GM23338 (cell line): ENCODE measurements at regions not wholly inside any gene's neighbourhood (a gene's known extent, or its start where the extent isn't known, plus 50 kb on each side); places are given as distances from the start of the nearest gene placed in this dataset.

Experiments
- ATAC-seq: fragments of 200-7000 bp; cut with Tn5 transposase; 3 replicates; pipeline ENCODE4 v1.9.1; 2020
- DNase-seq: peaks from one replicate; pipeline ENCODE4 v3.0.0-alpha.2; 2015; ENCODE audit warnings: low spot score
- H2AFZ ChIP-seq: fragments of 200-600 bp; sonication (generic); 2 replicates; pipeline ENCODE4 v1.8.0; 2016; ENCODE audit warnings: antibody characterized with exemption, mild to moderate bottlenecking, moderate library complexity
- H3F3A ChIP-seq: fragments of 200-600 bp; sonication (generic); replicated peaks from 2 replicates; pipeline ENCODE4 v1.8.0; 2017; ENCODE audit warnings: antibody characterized with exemption, mixed run types, low read depth
- H3K27ac ChIP-seq: fragments of 200-600 bp; sonication (generic); 2 replicates; pipeline ENCODE4 v1.6.1; 2016; ENCODE audit warnings: low read depth
- H3K27me3 ChIP-seq: fragments of 200-600 bp; sonication (generic); 2 replicates; pipeline ENCODE4 v1.8.0; 2016; ENCODE audit warnings: mild to moderate bottlenecking, mixed run types, moderate library complexity; ENCODE audit not compliant: insufficient read depth
- H3K36me3 ChIP-seq: fragments of 200-600 bp; sonication (generic); 2 replicates; pipeline ENCODE4 v1.8.0; 2016; ENCODE audit warnings: mild to moderate bottlenecking; ENCODE audit not compliant: insufficient read depth
- H3K4me1 ChIP-seq: fragments of 200-600 bp; sonication (generic); 2 replicates; pipeline ENCODE4 v1.8.0; 2016; ENCODE audit warnings: mild to moderate bottlenecking, moderate library complexity; ENCODE audit not compliant: insufficient read depth
- H3K4me2 ChIP-seq: fragments of 200-600 bp; sonication (generic); 2 replicates; pipeline ENCODE4 v1.7.1; 2017; ENCODE audit warnings: mixed run types
- H3K4me3 ChIP-seq: fragments of 200-600 bp; sonication (generic); 2 replicates; pipeline ENCODE4 v1.6.1; 2016; ENCODE audit warnings: mixed run types
- H3K79me2 ChIP-seq: fragments of 200-600 bp; sonication (generic); replicated peaks from 2 replicates; pipeline ENCODE4 v1.8.0; 2017; ENCODE audit warnings: mild to moderate bottlenecking; ENCODE audit not compliant: insufficient read depth
- H3K9me2 ChIP-seq: fragments of 200-600 bp; sonication (generic); 2 replicates; pipeline ENCODE4 v1.8.0; 2017; ENCODE audit not compliant: insufficient read depth
- H4K20me1 ChIP-seq: fragments of 200-600 bp; sonication (generic); replicated peaks from 2 replicates; pipeline ENCODE4 v1.8.0; 2017; ENCODE audit warnings: mild to moderate bottlenecking; ENCODE audit not compliant: insufficient read depth
- H3K27ac Mint-ChIP-seq: 2 replicates; pipeline ENCODE4 v1.8.0; 2020; ENCODE audit warnings: inconsistent platforms, mild to moderate bottlenecking, moderate library complexity, mixed read lengths
- H3K27me3 Mint-ChIP-seq: 3 replicates; pipeline ENCODE4 v1.8.0; 2022; ENCODE audit warnings: low read depth, mild to moderate bottlenecking, moderate library complexity, mixed read lengths, inconsistent platforms; ENCODE audit not compliant: insufficient read depth, poor library complexity
- H3K36me3 Mint-ChIP-seq: 3 replicates; pipeline ENCODE4 v1.8.0; 2021; ENCODE audit warnings: low read depth, mild to moderate bottlenecking, inconsistent platforms, moderate library complexity, mixed read lengths
- H3K4me1 Mint-ChIP-seq: 3 replicates; pipeline ENCODE4 v1.8.0; 2020; ENCODE audit warnings: mild to moderate bottlenecking, inconsistent platforms, mixed read lengths
- H3K4me3 Mint-ChIP-seq: 3 replicates; pipeline ENCODE4 v1.8.0; 2021; ENCODE audit warnings: moderate library complexity, mild to moderate bottlenecking, inconsistent platforms, mixed read lengths
- H3K9me3 Mint-ChIP-seq: 3 replicates; pipeline ENCODE4 v1.8.0; 2020; ENCODE audit warnings: moderate library complexity, mild to moderate bottlenecking, inconsistent platforms, mixed read lengths
- CREB1 ChIP-seq: fragments of 250-450 bp; sonication (Bioruptor Pico); IDR thresholded peaks from 2 replicates; pipeline ENCODE4 v1.5.0; 2020; ENCODE audit warnings: low read depth, mild to moderate bottlenecking, moderate library complexity
- ETS1 ChIP-seq: IDR thresholded peaks from 2 replicates; pipeline ENCODE4 v1.6.1; 2016; ENCODE audit warnings: antibody characterized with exemption
- EZH2phosphoT487 ChIP-seq: fragments of 200-600 bp; sonication (generic); IDR thresholded peaks from one replicate; pipeline ENCODE4 v1.8.1; 2018; ENCODE audit warnings: antibody characterized with exemption; ENCODE audit not compliant: unreplicated experiment
- JUNB ChIP-seq: IDR thresholded peaks from one replicate; pipeline ENCODE4 v1.6.1; 2016; ENCODE audit warnings: antibody characterized with exemption; ENCODE audit not compliant: unreplicated experiment
- NANOG ChIP-seq: IDR thresholded peaks from 2 replicates; pipeline ENCODE4 v1.6.1; 2016; ENCODE audit warnings: antibody characterized with exemption, borderline replicate concordance
- POLR2AphosphoS5 ChIP-seq: IDR thresholded peaks from 2 replicates; pipeline ENCODE4 v1.6.1; 2016; ENCODE audit warnings: antibody characterized with exemption, low read depth
- STAT1 ChIP-seq: IDR thresholded peaks from one replicate; pipeline ENCODE4 v1.6.1; 2016; ENCODE audit warnings: antibody characterized with exemption; ENCODE audit not compliant: unreplicated experiment
- ZNF114 ChIP-seq: fragments of 250-450 bp; sonication (Bioruptor Pico); IDR thresholded peaks from 2 replicates; pipeline ENCODE4 v1.5.0; 2020; ENCODE audit warnings: mild to moderate bottlenecking, moderate library complexity
- TF ChIP-seq, protein P1 (sequence below): IDR thresholded peaks from one replicate; pipeline ENCODE4 v1.6.1; 2018; ENCODE audit warnings: antibody characterized with exemption; ENCODE audit not compliant: unreplicated experiment
- TF ChIP-seq, protein P2 (sequence below), 2 experiments: fragments of 200-600 bp in 1 of 2; sonication (generic) in 1 of 2; conservative IDR thresholded peaks; 2 replicates each; pipeline versions ENCODE4 v1.5.1 to v1.6.1; 2016 to 2017; ENCODE audit warnings: antibody characterized with exemption in 2 of 2, low read depth in 2 of 2, mild to moderate bottlenecking in 2 of 2, moderate library complexity in 1 of 2

DNA sequence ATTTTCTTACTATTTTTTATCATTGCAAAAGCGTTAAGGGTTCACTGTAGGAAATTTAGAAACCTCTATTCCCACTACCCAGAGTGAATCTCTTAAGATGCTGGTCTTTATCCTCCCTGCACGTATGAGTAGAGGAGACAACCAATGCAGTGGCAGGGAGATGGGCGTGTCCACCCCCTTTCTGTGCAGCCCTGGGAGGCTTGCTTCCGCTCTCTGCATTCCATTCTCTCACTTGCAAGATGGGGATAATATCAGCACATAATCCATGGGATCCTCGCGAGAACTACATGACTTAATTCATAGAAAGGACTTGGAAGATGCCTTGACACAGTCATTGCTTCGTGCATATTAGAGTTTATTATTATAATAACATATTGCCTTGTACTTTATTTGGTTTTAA is 196.2 kb downstream of the KLF6 start:
- no peak overlapping the region for H3K27ac ChIP-seq
- H2AFZ ChIP-seq = no peak overlapping the region
- H4K20me1 ChIP-seq = no peaks in the 10 kb centered on the region
- TF ChIP-seq ZNF114 (CRISPR knock-in tag) = no peak
- TF ChIP-seq, protein P1, sequence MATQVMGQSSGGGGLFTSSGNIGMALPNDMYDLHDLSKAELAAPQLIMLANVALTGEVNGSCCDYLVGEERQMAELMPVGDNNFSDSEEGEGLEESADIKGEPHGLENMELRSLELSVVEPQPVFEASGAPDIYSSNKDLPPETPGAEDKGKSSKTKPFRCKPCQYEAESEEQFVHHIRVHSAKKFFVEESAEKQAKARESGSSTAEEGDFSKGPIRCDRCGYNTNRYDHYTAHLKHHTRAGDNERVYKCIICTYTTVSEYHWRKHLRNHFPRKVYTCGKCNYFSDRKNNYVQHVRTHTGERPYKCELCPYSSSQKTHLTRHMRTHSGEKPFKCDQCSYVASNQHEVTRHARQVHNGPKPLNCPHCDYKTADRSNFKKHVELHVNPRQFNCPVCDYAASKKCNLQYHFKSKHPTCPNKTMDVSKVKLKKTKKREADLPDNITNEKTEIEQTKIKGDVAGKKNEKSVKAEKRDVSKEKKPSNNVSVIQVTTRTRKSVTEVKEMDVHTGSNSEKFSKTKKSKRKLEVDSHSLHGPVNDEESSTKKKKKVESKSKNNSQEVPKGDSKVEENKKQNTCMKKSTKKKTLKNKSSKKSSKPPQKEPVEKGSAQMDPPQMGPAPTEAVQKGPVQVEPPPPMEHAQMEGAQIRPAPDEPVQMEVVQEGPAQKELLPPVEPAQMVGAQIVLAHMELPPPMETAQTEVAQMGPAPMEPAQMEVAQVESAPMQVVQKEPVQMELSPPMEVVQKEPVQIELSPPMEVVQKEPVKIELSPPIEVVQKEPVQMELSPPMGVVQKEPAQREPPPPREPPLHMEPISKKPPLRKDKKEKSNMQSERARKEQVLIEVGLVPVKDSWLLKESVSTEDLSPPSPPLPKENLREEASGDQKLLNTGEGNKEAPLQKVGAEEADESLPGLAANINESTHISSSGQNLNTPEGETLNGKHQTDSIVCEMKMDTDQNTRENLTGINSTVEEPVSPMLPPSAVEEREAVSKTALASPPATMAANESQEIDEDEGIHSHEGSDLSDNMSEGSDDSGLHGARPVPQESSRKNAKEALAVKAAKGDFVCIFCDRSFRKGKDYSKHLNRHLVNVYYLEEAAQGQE = no peak
- TF ChIP-seq POLR2AphosphoS5 = no peak
- no peak for TF ChIP-seq STAT1
- TF ChIP-seq, protein P2, sequence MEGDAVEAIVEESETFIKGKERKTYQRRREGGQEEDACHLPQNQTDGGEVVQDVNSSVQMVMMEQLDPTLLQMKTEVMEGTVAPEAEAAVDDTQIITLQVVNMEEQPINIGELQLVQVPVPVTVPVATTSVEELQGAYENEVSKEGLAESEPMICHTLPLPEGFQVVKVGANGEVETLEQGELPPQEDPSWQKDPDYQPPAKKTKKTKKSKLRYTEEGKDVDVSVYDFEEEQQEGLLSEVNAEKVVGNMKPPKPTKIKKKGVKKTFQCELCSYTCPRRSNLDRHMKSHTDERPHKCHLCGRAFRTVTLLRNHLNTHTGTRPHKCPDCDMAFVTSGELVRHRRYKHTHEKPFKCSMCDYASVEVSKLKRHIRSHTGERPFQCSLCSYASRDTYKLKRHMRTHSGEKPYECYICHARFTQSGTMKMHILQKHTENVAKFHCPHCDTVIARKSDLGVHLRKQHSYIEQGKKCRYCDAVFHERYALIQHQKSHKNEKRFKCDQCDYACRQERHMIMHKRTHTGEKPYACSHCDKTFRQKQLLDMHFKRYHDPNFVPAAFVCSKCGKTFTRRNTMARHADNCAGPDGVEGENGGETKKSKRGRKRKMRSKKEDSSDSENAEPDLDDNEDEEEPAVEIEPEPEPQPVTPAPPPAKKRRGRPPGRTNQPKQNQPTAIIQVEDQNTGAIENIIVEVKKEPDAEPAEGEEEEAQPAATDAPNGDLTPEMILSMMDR (conservative IDR thresholded peaks at IDR 0.05; ENCODE audit: low read depth in 2 of 2) = no peak
- no peak for TF ChIP-seq ETS1
- TF ChIP-seq JUNB = no peak
- TF ChIP-seq NANOG = no peak
- TF ChIP-seq EZH2phosphoT487 = no peak
- no peak for TF ChIP-seq CREB1 (CRISPR knock-in tag)
- no peaks in the 10 kb centered on the region for H3K27me3 ChIP-seq
- Mint-ChIP-seq H3K27me3 (peaks cover 5% of the 10 kb centered on the region), H3K4me1 (peaks cover 7% of the 10 kb centered on the region), H3K9me3 (no peaks in the 10 kb centered on the region), H3K4me3 (no peak overlapping the region), H3K27ac (no peak overlapping the region), H3K36me3 (no peaks in the 10 kb centered on the region)
- 0 out of 2 replicates have a peak, but pooled peaks cover 3% of the 10 kb centered on the region for H3K9me2 ChIP-seq
- H3K36me3 ChIP-seq = no peaks in the 10 kb centered on the region
- no peak overlapping the region for H3K4me3 ChIP-seq
- no peaks in the 10 kb centered on the region; the same call in 1 of the 2 replicates for H3K4me1 ChIP-seq
- H3F3A ChIP-seq = no peaks in the 10 kb centered on the region
- no peaks in the 10 kb centered on the region for H3K79me2 ChIP-seq
- H3K4me2 ChIP-seq = no peak overlapping the region
- ATAC-seq (no peak), DNase-seq (no peak)

- no peaks in the 10 kb centered on the region for H3K27me3 ChIP-seq
- H2AFZ ChIP-seq = no peak overlapping the region
- Mint-ChIP-seq H3K9me3 (no peaks in the 10 kb centered on the region), H3K27ac (no peak overlapping the region), H3K4me3 (no peak overlapping the region), H3K4me1 (peaks cover 7% of the 10 kb centered on the region), H3K27me3 (peaks cover 5% of the 10 kb centered on the region), H3K36me3 (no peaks in the 10 kb centered on the region)
- H4K20me1 ChIP-seq = no peaks in the 10 kb centered on the region
- ATAC-seq (no peak), DNase-seq (no peak)
- H3K4me2 ChIP-seq = no peak overlapping the region
- H3K36me3 ChIP-seq = no peaks in the 10 kb centered on the region
- no peaks in the 10 kb centered on the region; the same call in 1 of the 2 replicates for H3K4me1 ChIP-seq
- no peaks in the 10 kb centered on the region for H3F3A ChIP-seq
- no peaks in the 10 kb centered on the region for H3K79me2 ChIP-seq
- H3K9me2 ChIP-seq = 0 out of 2 replicates have a peak, but pooled peaks cover 3% of the 10 kb centered on the region
- no peak overlapping the region for H3K4me3 ChIP-seq
- no peak overlapping the region for H3K27ac ChIP-seq
- TF ChIP-seq ETS1 (no peak), EZH2phosphoT487 (no peak), CREB1 (CRISPR knock-in tag) (no peak), JUNB (no peak)
Observed at GRCh38 chr10:3588346-3588745, 196.7 kb downstream of the KLF6 start.
